Osteoblast (primary cell): ENCODE measurements at regions not wholly inside any gene's neighbourhood (a gene's known extent, or its start where the extent isn't known, plus 50 kb on each side); places are given as distances from the start of the nearest gene placed in this dataset.

Source experiments
- DNase-seq: peaks from one replicate; pipeline ENCODE4 v3.0.0; 2011; ENCODE audit warnings: low spot score, mixed read lengths; ENCODE audit not compliant: insufficient read length; ENCODE audit errors: missing footprints
- H2AFZ ChIP-seq: 2 replicates; pipeline ENCODE4 v1.6.0; 2011; ENCODE audit warnings: mild to moderate bottlenecking, low read length
- H3K27ac ChIP-seq: 2 replicates; pipeline ENCODE4 v1.5.1; 2011; ENCODE audit warnings: mild to moderate bottlenecking, low read depth, low read length, moderate library complexity
- H3K27me3 ChIP-seq: 2 replicates; pipeline ENCODE4 v1.6.0; 2012; ENCODE audit warnings: mild to moderate bottlenecking, control low read depth, inconsistent platforms, low read length, moderate library complexity; ENCODE audit not compliant: insufficient read depth
- H3K36me3 ChIP-seq: 2 replicates; pipeline ENCODE4 v1.5.1; 2011; ENCODE audit warnings: mild to moderate bottlenecking, low read length, control low read depth, moderate library complexity; ENCODE audit not compliant: insufficient read depth
- H3K4me1 ChIP-seq: 2 replicates; pipeline ENCODE4 v1.5.1; 2011; ENCODE audit warnings: mild to moderate bottlenecking, low read length, control low read depth, moderate library complexity; ENCODE audit not compliant: insufficient read depth
- H3K4me2 ChIP-seq: 2 replicates; pipeline ENCODE4 v1.6.0; 2011; ENCODE audit warnings: mild to moderate bottlenecking, low read length; ENCODE audit not compliant: insufficient read depth
- H3K4me3 ChIP-seq: fragments of 200-600 bp; sonication (generic); 3 replicates; pipeline ENCODE4 v1.5.1; 2012; ENCODE audit warnings: mild to moderate bottlenecking, low read length, inconsistent platforms; ENCODE audit not compliant: insufficient read depth
- H3K79me2 ChIP-seq: 2 replicates; pipeline ENCODE4 v1.6.0; 2012; ENCODE audit warnings: mild to moderate bottlenecking, low read length, control low read depth, inconsistent platforms; ENCODE audit not compliant: insufficient read depth
- H3K9me3 ChIP-seq: 2 replicates; pipeline ENCODE4 v1.5.1; 2011; ENCODE audit warnings: low read depth, low read length, control low read depth
- H4K20me1 ChIP-seq: 2 replicates; pipeline ENCODE4 v1.6.0; 2012; ENCODE audit warnings: mild to moderate bottlenecking, low read length, control low read depth; ENCODE audit not compliant: insufficient read depth
- TF ChIP-seq, protein P1 (sequence below): IDR thresholded peaks from 2 replicates; pipeline ENCODE4 v1.5.1; 2011; ENCODE audit warnings: mild to moderate bottlenecking, low read depth, low read length, moderate library complexity; ENCODE audit errors: extremely low read depth

DNA sequence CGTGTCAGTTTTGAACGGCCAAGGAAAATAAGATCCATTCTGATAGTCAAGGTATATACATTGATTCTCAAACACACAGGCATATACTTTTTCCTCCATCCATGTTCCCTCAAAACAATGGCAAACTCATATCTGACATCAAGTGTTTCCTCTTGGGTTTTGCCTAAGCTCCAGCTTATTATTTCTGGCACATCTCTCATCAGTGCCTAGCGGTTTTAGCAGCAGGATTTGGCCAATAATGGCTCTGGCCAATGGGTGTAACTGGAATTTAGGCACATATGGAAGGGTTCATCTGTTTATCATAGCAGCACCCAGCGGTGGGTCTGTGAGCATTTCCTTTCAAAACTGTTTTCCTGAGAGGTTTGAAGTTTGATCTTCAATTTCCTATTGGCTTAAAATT, 161.6 kb upstream of the TLL1 start:
- H3K79me2 ChIP-seq: no peaks in the 10 kb centered on the region
- no peak overlapping the region for H3K27ac ChIP-seq
- H3K9me3 ChIP-seq: no peaks in the 10 kb centered on the region
- no peak for DNase-seq
- no peaks in the 10 kb centered on the region for H3K27me3 ChIP-seq
- no peak overlapping the region for H3K4me2 ChIP-seq
- TF ChIP-seq, protein P1, sequence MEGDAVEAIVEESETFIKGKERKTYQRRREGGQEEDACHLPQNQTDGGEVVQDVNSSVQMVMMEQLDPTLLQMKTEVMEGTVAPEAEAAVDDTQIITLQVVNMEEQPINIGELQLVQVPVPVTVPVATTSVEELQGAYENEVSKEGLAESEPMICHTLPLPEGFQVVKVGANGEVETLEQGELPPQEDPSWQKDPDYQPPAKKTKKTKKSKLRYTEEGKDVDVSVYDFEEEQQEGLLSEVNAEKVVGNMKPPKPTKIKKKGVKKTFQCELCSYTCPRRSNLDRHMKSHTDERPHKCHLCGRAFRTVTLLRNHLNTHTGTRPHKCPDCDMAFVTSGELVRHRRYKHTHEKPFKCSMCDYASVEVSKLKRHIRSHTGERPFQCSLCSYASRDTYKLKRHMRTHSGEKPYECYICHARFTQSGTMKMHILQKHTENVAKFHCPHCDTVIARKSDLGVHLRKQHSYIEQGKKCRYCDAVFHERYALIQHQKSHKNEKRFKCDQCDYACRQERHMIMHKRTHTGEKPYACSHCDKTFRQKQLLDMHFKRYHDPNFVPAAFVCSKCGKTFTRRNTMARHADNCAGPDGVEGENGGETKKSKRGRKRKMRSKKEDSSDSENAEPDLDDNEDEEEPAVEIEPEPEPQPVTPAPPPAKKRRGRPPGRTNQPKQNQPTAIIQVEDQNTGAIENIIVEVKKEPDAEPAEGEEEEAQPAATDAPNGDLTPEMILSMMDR: no peak
- no peaks in the 10 kb centered on the region for H4K20me1 ChIP-seq
- no peaks in the 10 kb centered on the region for H3K36me3 ChIP-seq
- H3K4me1 ChIP-seq: no peaks in the 10 kb centered on the region
- H2AFZ ChIP-seq: no peak overlapping the region
- no peak overlapping the region for H3K4me3 ChIP-seq

DNA sequence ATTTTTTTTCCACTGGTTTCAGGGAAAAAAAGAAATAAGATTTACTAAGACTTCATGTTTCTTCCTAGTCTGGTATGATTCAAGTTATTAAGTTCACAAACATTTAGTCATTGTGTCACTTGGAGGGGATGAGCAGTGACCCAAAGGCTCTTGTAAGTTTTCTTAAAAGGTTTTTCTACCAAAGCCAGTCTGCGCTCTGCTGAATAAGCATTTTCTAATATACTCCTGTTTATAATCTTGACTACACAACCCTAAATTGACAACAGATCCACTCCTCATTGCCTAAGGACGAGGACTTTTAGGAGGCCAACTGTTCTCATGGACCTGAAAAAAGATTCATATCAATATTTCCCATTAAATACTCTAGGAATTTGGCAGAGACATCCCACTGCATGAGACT, 161.1 kb upstream of the TLL1 start:
- H3K79me2 ChIP-seq: no peaks in the 10 kb centered on the region
- no peaks in the 10 kb centered on the region for H3K36me3 ChIP-seq
- no peak overlapping the region for H3K4me3 ChIP-seq
- DNase-seq: no peak
- no peaks in the 10 kb centered on the region for H4K20me1 ChIP-seq
- TF ChIP-seq, protein P1: no peak
- no peak overlapping the region for H3K27ac ChIP-seq
- no peak overlapping the region for H2AFZ ChIP-seq
- no peaks in the 10 kb centered on the region for H3K27me3 ChIP-seq
- H3K9me3 ChIP-seq: no peaks in the 10 kb centered on the region
- H3K4me2 ChIP-seq: no peak overlapping the region
- no peaks in the 10 kb centered on the region for H3K4me1 ChIP-seq

GRCh38 chr4:165714650-165715049, 158.4 kb upstream of the TLL1 start:
- H4K20me1 ChIP-seq: no peaks in the 10 kb centered on the region
- H2AFZ ChIP-seq: no peak overlapping the region

DNA sequence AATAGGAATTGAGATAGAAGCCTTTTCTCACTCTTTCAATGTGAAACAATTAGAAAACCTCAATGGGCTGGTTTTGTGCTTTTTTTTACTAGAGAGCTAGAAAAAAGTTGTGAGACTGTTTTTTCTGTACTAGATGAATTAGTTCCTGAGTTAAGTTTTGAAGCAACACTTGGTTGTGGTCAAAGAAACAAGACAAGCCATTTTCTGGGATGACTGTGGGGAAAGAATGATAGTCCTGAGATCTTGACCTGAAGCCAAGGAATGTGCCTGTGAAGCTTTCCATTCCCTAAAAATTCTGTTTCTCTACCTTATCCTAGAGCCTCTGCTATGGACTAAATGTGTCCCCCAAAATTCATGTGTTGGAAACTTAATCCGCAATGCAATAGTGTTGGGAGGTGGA, 157.8 kb upstream of the TLL1 start:
- DNase-seq: no peak
- H3K27ac ChIP-seq: no peak overlapping the region
- H3K4me3 ChIP-seq: no peak overlapping the region

More at GRCh38 chr4:165714650-165715049, 158.4 kb upstream of the TLL1 start:
- no peak for DNase-seq
- Histone ChIP-seq H3K27me3 (no peaks in the 10 kb centered on the region), H3K4me3 (no peak overlapping the region), H3K9me3 (no peaks in the 10 kb centered on the region), H3K4me1 (no peaks in the 10 kb centered on the region), H3K4me2 (no peak overlapping the region), H3K27ac (no peak overlapping the region), H3K79me2 (no peaks in the 10 kb centered on the region), H3K36me3 (no peaks in the 10 kb centered on the region)
- TF ChIP-seq, protein P1: no peak

More for the DNA sequence above, 157.8 kb upstream of the TLL1 start:
- no peak overlapping the region for H3K4me2 ChIP-seq
- H3K27me3 ChIP-seq: no peaks in the 10 kb centered on the region
- H3K9me3 ChIP-seq: no peaks in the 10 kb centered on the region
- no peak overlapping the region for H2AFZ ChIP-seq
- no peaks in the 10 kb centered on the region for H3K36me3 ChIP-seq
- TF ChIP-seq, protein P1: no peak
- no peaks in the 10 kb centered on the region for H3K79me2 ChIP-seq
- no peaks in the 10 kb centered on the region for H4K20me1 ChIP-seq
- no peaks in the 10 kb centered on the region for H3K4me1 ChIP-seq
